RWPE2 (cell line): ENCODE measurements at regions not wholly inside any gene's neighbourhood (a gene's known extent, or its start where the extent isn't known, plus 50 kb on each side); places are given as distances from the start of the nearest gene placed in this dataset.

Source experiments
- ATAC-seq: fragments of 200-7000 bp; cut with Tn5 transposase; 3 replicates; pipeline ENCODE4 v1.9.1; 2021; ENCODE audit warnings: low read depth
- DNase-seq: peaks from one replicate; pipeline ENCODE4 v3.0.0-alpha.2; 2020; ENCODE audit warnings: low spot score
- H3K27ac ChIP-seq: fragments of 450-650 bp; 2 replicates; pipeline ENCODE4 v1.5.1; 2017; ENCODE audit warnings: mild to moderate bottlenecking; ENCODE audit not compliant: poor library complexity, severe bottlenecking
- H3K27me3 ChIP-seq: fragments of 250-450 bp; sonication (Bioruptor Pico); 2 replicates; pipeline ENCODE4 v1.5.1; 2021; ENCODE audit warnings: mild to moderate bottlenecking, moderate library complexity; ENCODE audit not compliant: insufficient read depth, poor library complexity, severe bottlenecking
- H3K36me3 ChIP-seq: fragments of 250-450 bp; sonication (Bioruptor Pico); 2 replicates; pipeline ENCODE4 v1.5.1; 2020; ENCODE audit warnings: low read depth, mild to moderate bottlenecking, moderate library complexity
- H3K4me1 ChIP-seq: fragments of 250-450 bp; sonication (Bioruptor Pico); 2 replicates; pipeline ENCODE4 v1.5.1; 2021; ENCODE audit warnings: mild to moderate bottlenecking, moderate library complexity; ENCODE audit not compliant: insufficient read depth, poor library complexity, severe bottlenecking
- H3K4me3 ChIP-seq: fragments of 250-450 bp; sonication (Bioruptor Pico); 2 replicates; pipeline ENCODE4 v1.5.1; 2021; ENCODE audit warnings: mild to moderate bottlenecking, moderate library complexity; ENCODE audit not compliant: severe bottlenecking
- H3K9me3 ChIP-seq: fragments of 250-450 bp; sonication (Bioruptor Pico); 2 replicates; pipeline ENCODE4 v1.5.1; 2021; ENCODE audit warnings: mild to moderate bottlenecking, moderate library complexity; ENCODE audit not compliant: severe bottlenecking
- CTCF ChIP-seq: fragments of 450-650 bp; IDR thresholded peaks from one replicate; pipeline ENCODE4 v1.5.1; 2017; ENCODE audit warnings: mild to moderate bottlenecking, moderate library complexity; ENCODE audit not compliant: poor library complexity, severe bottlenecking

- H3K36me3 ChIP-seq = no peaks in the 10 kb centered on the region
- no peak overlapping the region for H3K27ac ChIP-seq
- DNase-seq (no peak), ATAC-seq (no peak)
- no peaks in the 10 kb centered on the region for H3K4me1 ChIP-seq
- no peak for TF ChIP-seq CTCF
- H3K9me3 ChIP-seq = no peaks in the 10 kb centered on the region
- H3K27me3 ChIP-seq = no peaks in the 10 kb centered on the region
- H3K4me3 ChIP-seq = no peak overlapping the region
Observed at GRCh38 chr6:121759370-121759769, 323.9 kb downstream of the GJA1 start.

GRCh38 chr6:121760191-121760590 lies 324.7 kb downstream of the GJA1 start:
- no peak for DNase-seq
- Histone ChIP-seq H3K27me3 (no peaks in the 10 kb centered on the region), H3K9me3 (no peaks in the 10 kb centered on the region), H3K36me3 (no peaks in the 10 kb centered on the region), H3K27ac (no peak overlapping the region), H3K4me3 (no peak overlapping the region), H3K4me1 (no peaks in the 10 kb centered on the region)
- TF ChIP-seq CTCF = no peak
- no peak for ATAC-seq

- Histone ChIP-seq H3K36me3 (no peaks in the 10 kb centered on the region), H3K4me3 (no peak overlapping the region), H3K4me1 (no peaks in the 10 kb centered on the region), H3K9me3 (no peaks in the 10 kb centered on the region), H3K27ac (no peak overlapping the region), H3K27me3 (no peaks in the 10 kb centered on the region)
- TF ChIP-seq CTCF = no peak
- DNase-seq (no peak), ATAC-seq (no peak)
Observed at GRCh38 chr6:121760745-121761144, 325.3 kb downstream of the GJA1 start.

GRCh38 chr6:121764493-121764892 lies 329.0 kb downstream of the GJA1 start:
- DNase-seq (no peak), ATAC-seq (no peak)
- TF ChIP-seq CTCF = no peak
- Histone ChIP-seq H3K4me3 (no peak overlapping the region), H3K27me3 (no peaks in the 10 kb centered on the region), H3K4me1 (no peaks in the 10 kb centered on the region), H3K9me3 (no peaks in the 10 kb centered on the region), H3K27ac (no peak overlapping the region), H3K36me3 (no peaks in the 10 kb centered on the region)

- no peak for ATAC-seq
- Histone ChIP-seq H3K36me3 (no peaks in the 10 kb centered on the region), H3K27me3 (no peaks in the 10 kb centered on the region), H3K4me1 (no peaks in the 10 kb centered on the region), H3K9me3 (no peaks in the 10 kb centered on the region), H3K4me3 (no peak overlapping the region), H3K27ac (no peak overlapping the region)
- no peak for DNase-seq
- TF ChIP-seq CTCF = no peak
Observed at GRCh38 chr6:121765060-121765459, 329.6 kb downstream of the GJA1 start.
